GM18907 (cell line): ENCODE measurements at regions not wholly inside any gene's neighbourhood (a gene's known extent, or its start where the extent isn't known, plus 50 kb on each side); places are given as distances from the start of the nearest gene placed in this dataset.
"Not testable (repeated sequence)": the region's sequence is repeated elsewhere in the genome, so short reads cannot be mapped to it uniquely, and the experiment has no call there.

Source experiments
- ATAC-seq: cut with Tn5 transposase; IDR thresholded peaks from one replicate; pipeline ENCODE4 v1.9.1; 2021; ENCODE audit warnings: mild to moderate bottlenecking, moderate library complexity; ENCODE audit not compliant: unreplicated experiment

- not testable (repeated sequence) for ATAC-seq
These were observed 124.3 kb downstream of the TP53TG3F start for GRCh38 chr16:33583702-33584101.

DNA sequence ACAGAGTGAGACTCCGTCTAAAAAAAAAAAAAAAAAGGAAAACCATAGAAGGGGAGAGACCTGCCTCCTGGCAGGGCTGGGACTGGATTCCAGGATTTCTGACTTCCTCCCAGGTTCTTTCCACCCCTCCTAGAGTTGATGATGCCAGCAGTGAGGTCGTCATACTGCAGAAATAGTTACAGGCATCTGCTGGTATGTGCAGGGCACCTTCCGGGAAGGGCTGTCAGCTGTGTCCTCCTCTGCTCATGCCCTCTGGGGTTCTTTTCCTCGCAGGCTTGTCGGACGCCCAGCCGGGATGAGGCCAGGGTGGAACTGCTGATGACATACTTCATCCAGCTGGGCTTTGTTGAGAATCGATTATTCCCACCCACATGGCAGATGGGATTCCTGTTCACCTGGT lies 129.2 kb downstream of the TP53TG3F start:
- not testable (repeated sequence) for ATAC-seq

GRCh38 chr16:33593344-33593743 lies 133.9 kb downstream of the TP53TG3F start:
- not testable (repeated sequence) for ATAC-seq

DNA sequence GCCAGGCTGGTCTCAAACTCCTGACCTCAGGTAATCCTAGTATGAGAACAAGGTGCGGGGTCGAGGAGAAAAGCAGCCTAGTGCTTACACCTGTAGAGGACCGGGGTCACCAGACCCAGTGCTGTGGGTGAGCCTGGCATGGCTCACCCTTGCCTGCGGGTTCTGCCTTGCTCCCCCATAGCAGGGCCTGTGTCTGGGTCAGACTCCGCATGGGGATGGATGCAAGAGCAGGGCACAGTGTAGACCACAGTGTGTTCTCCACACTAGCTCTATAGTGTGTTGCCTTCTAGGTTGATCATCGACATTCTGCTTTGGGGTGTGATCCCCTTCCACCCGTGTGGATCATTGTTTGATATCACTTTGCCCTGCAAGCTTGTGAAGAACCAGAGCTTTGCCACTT lies 135.7 kb downstream of the TP53TG3F start:
- ATAC-seq = not testable (repeated sequence)

DNA sequence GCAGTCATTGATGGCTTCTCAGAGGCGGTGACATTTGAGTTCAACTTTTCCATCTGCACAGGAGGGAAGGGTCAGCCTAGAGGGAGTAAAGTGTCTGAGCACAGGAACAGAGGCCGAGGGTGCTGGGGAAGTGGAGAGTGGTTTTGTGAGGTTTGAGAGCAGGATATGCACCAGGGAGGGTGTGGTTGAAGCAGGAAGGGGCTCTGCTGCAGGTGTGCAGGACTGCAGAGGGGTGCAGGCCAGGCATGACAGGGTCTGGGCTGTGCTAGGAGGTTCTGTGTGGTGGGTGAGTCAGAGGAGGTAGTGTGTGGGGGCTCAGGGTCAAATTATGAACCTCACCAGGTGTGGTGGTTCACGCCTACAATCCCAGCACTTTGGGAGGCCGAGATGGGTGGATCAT lies 141.6 kb downstream of the TP53TG3F start:
- peak; percentile 60 for ATAC-seq

DNA sequence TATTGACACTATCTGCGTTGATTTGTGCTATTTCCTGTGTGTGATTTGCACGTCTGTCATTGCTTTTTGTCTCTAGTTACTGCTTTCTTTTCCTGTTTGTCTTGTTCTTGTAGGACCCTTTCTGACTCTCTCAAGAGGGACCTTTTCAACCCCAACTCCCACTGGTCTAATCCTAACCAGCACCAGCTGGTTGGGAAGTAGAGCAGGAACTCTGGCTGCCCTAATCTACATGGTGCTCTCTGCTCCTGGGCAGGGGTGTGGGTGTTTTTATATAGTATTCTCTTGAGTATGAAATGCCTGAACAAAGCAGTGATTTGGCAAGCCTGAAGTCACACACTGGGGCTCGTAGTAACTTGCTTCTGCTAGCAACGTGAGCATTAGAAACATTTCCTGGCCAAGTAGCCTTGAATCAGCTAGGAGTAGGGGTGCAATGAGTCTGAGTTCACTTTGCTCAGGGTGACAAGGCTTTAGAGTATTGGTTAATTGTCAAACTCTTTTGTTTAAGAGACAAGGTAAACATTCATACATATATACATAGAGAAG lies 164.2 kb downstream of the TP53TG3F start:
- ATAC-seq = not testable (repeated sequence)

DNA sequence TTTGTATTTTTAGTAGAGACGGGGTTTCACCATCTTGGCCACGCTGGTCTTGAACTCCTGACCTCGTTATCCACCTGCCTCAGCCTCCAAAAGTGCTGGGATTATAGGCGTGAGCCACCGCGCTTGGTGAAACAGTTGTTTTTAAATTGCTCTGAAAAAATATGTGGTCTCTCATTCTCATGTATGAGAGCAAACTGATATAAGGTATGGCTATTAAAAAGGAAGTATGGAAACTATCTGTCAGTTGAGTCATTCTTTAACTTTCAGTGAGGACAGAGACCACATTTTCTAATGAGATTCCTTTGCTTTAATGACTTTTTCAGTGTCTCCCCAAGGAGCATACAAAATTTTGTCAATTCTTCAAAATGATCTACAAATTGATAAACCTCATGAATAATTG lies 169.5 kb downstream of the TP53TG3F start:
- ATAC-seq = not testable (repeated sequence)

DNA sequence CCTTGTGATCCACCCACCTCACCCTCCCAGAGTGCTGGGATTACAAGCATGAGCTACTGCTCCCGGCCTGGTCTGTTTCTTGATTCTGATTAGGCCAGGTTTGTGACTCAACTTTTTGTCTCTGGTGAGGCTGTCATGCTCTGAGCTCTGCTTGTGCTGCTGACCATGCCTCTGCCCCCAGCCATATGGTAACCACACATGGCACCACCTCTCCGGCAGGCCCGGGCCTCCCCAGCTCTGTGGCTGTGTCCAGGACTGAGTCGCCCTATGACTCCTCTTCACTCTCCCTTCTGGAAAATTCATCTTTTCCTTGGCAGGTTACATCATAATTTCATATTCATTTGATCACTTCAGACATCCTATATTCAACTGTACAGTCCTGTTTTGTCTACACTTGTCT lies 172.3 kb downstream of the TP53TG3F start:
- ATAC-seq = not testable (repeated sequence)

- ATAC-seq = not testable (repeated sequence)
These were observed 174.6 kb downstream of the TP53TG3F start for GRCh38 chr16:33634057-33634456.

GRCh38 chr16:33636760-33637159 lies 177.3 kb downstream of the TP53TG3F start:
- ATAC-seq = not testable (repeated sequence)

GRCh38 chr16:33643270-33643669 lies 183.9 kb downstream of the TP53TG3F start:
- ATAC-seq = peak; percentile 92

GRCh38 chr16:33643698-33644381 lies 184.4 kb downstream of the TP53TG3F start:
- peak; percentile 60 for ATAC-seq

- ATAC-seq = not testable (repeated sequence)
These were observed 187.0 kb downstream of the TP53TG3F start for GRCh38 chr16:33646386-33646785.

DNA sequence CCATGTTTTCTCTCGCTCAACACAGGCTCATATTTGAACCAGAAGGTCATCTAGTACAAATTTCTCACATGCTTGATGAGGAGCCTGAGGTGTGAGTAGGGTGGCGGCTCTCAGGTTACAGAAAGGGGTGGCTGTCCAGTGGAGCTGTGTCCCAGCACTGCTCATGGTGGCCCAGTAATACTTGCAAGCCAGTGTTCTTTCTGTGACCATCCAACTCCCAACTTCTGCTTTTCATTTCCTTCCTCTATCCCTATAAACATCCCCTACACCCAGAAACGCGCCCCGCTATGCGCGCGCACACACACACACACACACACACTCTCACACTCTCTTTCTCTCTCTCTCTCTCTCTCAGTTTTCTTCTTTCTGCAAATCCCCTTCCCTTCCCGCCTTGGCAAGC lies 196.3 kb downstream of the TP53TG3F start:
- not testable (repeated sequence) for ATAC-seq

DNA sequence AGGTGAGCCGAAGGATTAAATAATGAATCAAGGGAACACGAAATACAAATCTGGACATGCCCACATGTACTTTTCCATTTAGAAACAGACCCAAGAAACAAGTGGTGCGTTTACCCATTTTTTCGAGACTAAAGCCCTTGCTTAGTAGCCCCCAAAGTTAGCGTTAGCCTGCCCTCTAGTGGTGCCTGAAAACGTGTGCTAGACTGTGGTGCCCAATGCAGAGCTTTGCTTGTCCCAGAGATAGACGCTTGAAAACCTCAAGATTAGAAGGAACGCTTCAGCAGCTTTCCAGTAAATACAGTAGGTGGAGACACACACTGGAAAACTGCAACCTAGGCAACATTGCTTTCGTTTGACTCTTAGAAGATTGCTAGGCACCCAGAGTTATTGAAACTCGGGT lies 197.0 kb downstream of the TP53TG3F start:
- peak; percentile 68 for ATAC-seq

- ATAC-seq = peak; percentile 80
These were observed 198.3 kb downstream of the TP53TG3F start for GRCh38 chr16:33657717-33658116.

DNA sequence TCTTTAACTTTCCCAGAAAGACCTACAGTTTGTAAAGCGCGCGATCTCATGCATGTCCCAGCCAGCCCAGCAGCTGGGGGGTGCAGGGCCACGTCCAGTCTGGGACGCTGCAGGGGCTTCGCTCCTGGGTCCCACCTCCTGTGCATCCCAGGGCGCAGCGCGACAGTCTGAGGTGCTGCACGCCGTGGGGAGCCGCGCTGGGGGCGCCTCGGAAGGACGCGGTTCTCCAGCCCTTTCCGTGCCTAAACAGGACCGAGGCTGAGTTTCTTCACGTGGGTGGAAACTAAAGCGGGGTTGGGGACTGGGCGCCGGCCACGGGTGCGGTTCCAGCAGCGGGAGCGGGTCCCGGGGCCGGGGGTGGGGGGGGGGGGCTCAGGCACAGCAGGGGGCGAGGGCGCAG lies 221.4 kb downstream of the TP53TG3F start:
- ATAC-seq = not testable (repeated sequence)

GRCh38 chr16:33700320-33700719 lies 240.9 kb downstream of the TP53TG3F start:
- not testable (repeated sequence) for ATAC-seq

GRCh38 chr16:33706845-33707590 lies 247.6 kb downstream of the TP53TG3F start:
- not testable (repeated sequence) for ATAC-seq

GRCh38 chr16:33707591-33707934 lies 248.2 kb downstream of the TP53TG3F start:
- ATAC-seq = not testable (repeated sequence)

- ATAC-seq = not testable (repeated sequence)
These were observed 250.7 kb downstream of the TP53TG3F start for GRCh38 chr16:33709856-33710695.
